ENCODE measurements at regions not wholly inside any gene's neighbourhood (a gene's known extent, or its start where the extent isn't known, plus 50 kb on each side); places are given as distances from the start of the nearest gene placed in this dataset.

- no peak for DNase-seq
These were observed 55.4 kb upstream of the ALDH1A3 start for GRCh38 chr15:100824211-100824610.

- no peak for DNase-seq
These were observed 50.2 kb upstream of the ALDH1A3 start for GRCh38 chr15:100829457-100829856.

All from NCI-H774 (cell line).